Immature natural killer cell (primary cell): ENCODE measurements at regions not wholly inside any gene's neighbourhood (a gene's known extent, or its start where the extent isn't known, plus 50 kb on each side); places are given as distances from the start of the nearest gene placed in this dataset.
A peak's percentile ranks its signal among the peaks of the same experiment; 100 is the strongest.

Experiments
- DNase-seq, 3 donors: peaks; one replicate each; pipeline ENCODE4 v3.0.0; 2022; ENCODE audit warnings: mixed read lengths in 1 of 3
- H3K27ac Mint-ChIP-seq, 6 donors: one replicate each; pipeline ENCODE4 v1.8.0; 2020; ENCODE audit warnings: mixed read lengths in 6 of 6, mild to moderate bottlenecking in 5 of 6, inconsistent platforms in 4 of 6, moderate library complexity in 3 of 6
- H3K27me3 Mint-ChIP-seq, 3 donors: one replicate each; pipeline ENCODE4 v1.8.0; 2020 to 2021; ENCODE audit warnings: low read depth in 3 of 3, mild to moderate bottlenecking in 3 of 3, mixed read lengths in 3 of 3, moderate library complexity in 3 of 3, inconsistent platforms in 1 of 3
- H3K36me3 Mint-ChIP-seq, 3 donors: one replicate each; pipeline ENCODE4 v1.8.0; 2020; ENCODE audit warnings: mixed read lengths in 3 of 3, inconsistent platforms in 2 of 3, mild to moderate bottlenecking in 2 of 3
- H3K4me1 Mint-ChIP-seq, 2 donors: one replicate each; pipeline ENCODE4 v1.8.0; 2020; ENCODE audit warnings: inconsistent platforms in 2 of 2, mild to moderate bottlenecking in 2 of 2, mixed read lengths in 2 of 2, moderate library complexity in 1 of 2
- H3K4me3 Mint-ChIP-seq, 5 donors: one replicate each; pipeline ENCODE4 v1.8.0; 2020; ENCODE audit warnings: mild to moderate bottlenecking in 5 of 5, mixed read lengths in 5 of 5, inconsistent platforms in 3 of 5, moderate library complexity in 3 of 5
- H3K9me3 Mint-ChIP-seq, 6 donors: one replicate each; pipeline ENCODE4 v1.8.0; 2020; ENCODE audit warnings: mild to moderate bottlenecking in 6 of 6, mixed read lengths in 6 of 6, inconsistent platforms in 4 of 6, moderate library complexity in 3 of 6

- no peak overlapping the region for H3K27ac Mint-ChIP-seq
- peaks cover 0 to 5% (median 0%) of the 10 kb centered on the region in 6 donors for H3K9me3 Mint-ChIP-seq
- no peaks in the 10 kb centered on the region for H3K4me1 Mint-ChIP-seq
- H3K36me3 Mint-ChIP-seq, result no peaks in the 10 kb centered on the region
- no peak overlapping the region for H3K4me3 Mint-ChIP-seq
- peaks cover 0 to 3% (median 3%) of the 10 kb centered on the region in 3 donors for H3K27me3 Mint-ChIP-seq
- no peak for DNase-seq
Measured at GRCh38 chr18:73774811-73775509, 372.7 kb downstream of the FBXO15 start.

- peak in 2 of 3 donors; percentile 4 to 25 for DNase-seq
- H3K27ac Mint-ChIP-seq, result peak overlapping the region in 1 of 6 donors; percentile 44
- H3K9me3 Mint-ChIP-seq, result peaks cover 1 to 12% (median 6%) of the 10 kb centered on the region in 6 donors
- H3K36me3 Mint-ChIP-seq, result no peaks in the 10 kb centered on the region
- peaks cover 13 to 28% of the 10 kb centered on the region in 2 donors for H3K4me1 Mint-ChIP-seq
- peak overlapping the region in 2 of 5 donors; percentile 15 to 59 for H3K4me3 Mint-ChIP-seq
- peaks cover 1 to 11% (median 5%) of the 10 kb centered on the region in 3 donors for H3K27me3 Mint-ChIP-seq
Measured at GRCh38 chr18:73768043-73768442, 379.6 kb downstream of the FBXO15 start.

DNA sequence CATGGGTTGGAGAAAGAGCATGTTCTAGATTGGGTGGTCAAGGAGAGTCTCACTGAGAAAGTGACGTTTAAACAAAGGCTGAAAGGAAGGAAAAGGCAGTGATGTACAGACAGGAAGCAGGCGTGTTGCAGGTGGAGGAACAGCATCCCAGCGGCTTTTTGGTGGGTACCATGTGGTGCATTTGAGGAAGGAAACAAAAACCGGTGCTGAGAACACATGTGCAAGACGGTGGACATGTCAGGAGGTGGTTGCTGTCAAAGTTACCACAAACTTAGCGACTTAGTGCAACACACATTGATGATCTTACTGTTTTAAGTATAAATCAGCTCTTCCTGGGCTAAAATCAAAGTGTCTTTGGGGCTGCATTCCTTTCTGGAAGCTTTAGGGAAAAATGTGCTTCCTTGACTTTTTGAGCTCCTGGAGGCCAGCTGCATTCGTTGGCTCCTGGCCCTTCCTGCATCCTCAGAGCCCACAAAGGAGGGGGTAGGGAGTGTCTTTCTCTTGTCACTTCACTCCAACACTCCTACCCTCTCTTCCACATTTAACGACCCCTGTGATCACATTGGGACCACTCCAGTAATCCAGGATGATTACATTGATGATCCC is 380.6 kb downstream of the FBXO15 start:
- Mint-ChIP-seq H3K4me3 (peak overlapping the region in 2 of 5 donors; percentile 12 to 41), H3K4me1 (peaks cover 13 to 28% of the 10 kb centered on the region in 2 donors), H3K27ac (no peak overlapping the region), H3K9me3 (peaks cover 1 to 12% (median 6%) of the 10 kb centered on the region in 6 donors), H3K36me3 (no peaks in the 10 kb centered on the region), H3K27me3 (peaks cover 1 to 11% (median 5%) of the 10 kb centered on the region in 3 donors)
- peak; percentile 19 to 34 (median 22) for DNase-seq

DNA sequence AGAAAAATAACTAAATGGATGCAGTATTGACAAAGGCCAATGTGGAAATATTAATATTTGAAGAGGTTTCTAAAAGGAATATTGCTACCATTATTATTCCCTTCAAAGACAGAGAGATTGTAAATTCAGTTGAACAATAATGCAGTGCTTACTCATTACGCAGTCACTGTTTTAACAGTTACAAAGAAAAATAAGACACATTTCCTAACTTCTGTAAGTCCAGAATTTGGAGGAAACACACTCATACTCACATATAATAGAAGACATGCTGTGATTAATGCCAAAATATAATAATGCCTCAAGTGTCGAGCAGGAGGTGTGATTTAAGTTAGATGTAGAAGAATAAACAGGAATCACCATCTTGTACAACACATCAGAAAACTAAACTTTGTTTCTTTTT is 389.2 kb downstream of the FBXO15 start:
- H3K27ac Mint-ChIP-seq, result no peak overlapping the region
- peaks cover 0 to 13% (median 4%) of the 10 kb centered on the region in 6 donors for H3K9me3 Mint-ChIP-seq
- peaks cover 1 to 5% (median 3%) of the 10 kb centered on the region in 3 donors for H3K27me3 Mint-ChIP-seq
- H3K36me3 Mint-ChIP-seq, result no peaks in the 10 kb centered on the region
- no peak overlapping the region for H3K4me3 Mint-ChIP-seq
- H3K4me1 Mint-ChIP-seq, result no peaks in the 10 kb centered on the region
- no peak for DNase-seq

DNA sequence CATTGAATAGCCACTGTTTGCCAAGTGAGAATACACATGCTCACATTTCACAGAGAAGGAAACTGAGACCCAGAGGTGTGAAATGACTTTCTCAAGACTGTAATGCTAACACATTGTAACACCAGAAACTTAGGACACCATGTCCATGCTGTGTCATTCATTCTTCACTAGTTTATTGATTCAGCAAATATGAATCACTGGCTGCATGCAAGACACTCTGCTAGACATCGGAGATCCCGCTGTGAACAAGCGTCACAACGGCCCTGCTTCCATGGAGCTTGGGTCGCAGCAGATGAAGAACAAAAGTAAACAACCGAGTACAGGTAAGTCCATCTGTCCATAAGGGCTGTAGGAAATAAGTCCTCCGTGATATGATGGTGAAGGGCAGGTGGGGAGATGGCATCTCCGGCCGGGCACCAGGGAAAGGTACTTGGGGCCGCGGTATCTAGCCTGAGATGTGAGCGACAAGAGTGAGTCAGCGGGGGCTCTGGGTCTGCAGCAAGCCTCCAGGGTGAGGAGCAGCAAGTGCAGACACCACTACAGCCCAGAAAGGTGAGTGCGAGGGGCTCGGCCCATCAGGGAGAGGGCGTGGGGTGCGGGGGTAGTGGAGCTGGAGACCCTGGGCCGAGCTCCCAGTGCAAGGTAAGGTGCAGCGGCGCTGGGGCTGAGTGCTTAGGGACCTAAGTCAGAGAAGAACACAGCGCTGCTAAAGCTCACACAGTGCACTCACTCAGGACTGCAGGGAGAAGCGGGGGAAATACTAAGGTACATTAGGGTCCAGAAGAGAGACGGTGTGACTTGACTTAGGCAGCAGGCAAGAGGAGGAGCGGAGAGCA is 391.2 kb downstream of the FBXO15 start:
- Mint-ChIP-seq H3K9me3 (peaks cover 0 to 10% (median 3%) of the 10 kb centered on the region in 6 donors), H3K27ac (no peak overlapping the region), H3K36me3 (no peaks in the 10 kb centered on the region), H3K4me1 (no peaks in the 10 kb centered on the region), H3K4me3 (no peak overlapping the region), H3K27me3 (peaks cover 0 to 3% (median 3%) of the 10 kb centered on the region in 3 donors)
- no peak for DNase-seq

DNA sequence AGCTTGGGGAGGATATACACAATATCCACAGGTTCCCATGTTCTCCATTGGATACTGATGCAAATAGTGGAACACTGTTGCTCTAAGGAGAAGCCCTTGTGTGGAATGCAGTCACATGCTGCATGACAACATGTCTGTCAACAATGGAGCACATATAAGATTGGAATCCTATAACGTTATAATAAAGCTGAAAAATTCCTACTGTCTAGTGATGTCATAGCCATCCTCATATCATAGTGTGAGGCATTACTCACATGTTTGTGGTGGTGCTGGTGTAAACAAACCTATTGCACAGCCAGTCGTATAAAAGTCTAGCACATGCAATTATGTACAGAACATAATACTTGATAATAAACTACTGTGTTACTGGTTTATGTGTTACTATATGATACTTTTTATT is 394.7 kb downstream of the FBXO15 start:
- no peak overlapping the region for H3K4me3 Mint-ChIP-seq
- H3K36me3 Mint-ChIP-seq, result no peaks in the 10 kb centered on the region
- DNase-seq, result no peak
- no peaks in the 10 kb centered on the region for H3K4me1 Mint-ChIP-seq
- peaks cover 0 to 10% (median 3%) of the 10 kb centered on the region in 6 donors for H3K9me3 Mint-ChIP-seq
- H3K27ac Mint-ChIP-seq, result no peak overlapping the region
- peaks cover 0 to 3% (median 1%) of the 10 kb centered on the region in 3 donors for H3K27me3 Mint-ChIP-seq

DNA sequence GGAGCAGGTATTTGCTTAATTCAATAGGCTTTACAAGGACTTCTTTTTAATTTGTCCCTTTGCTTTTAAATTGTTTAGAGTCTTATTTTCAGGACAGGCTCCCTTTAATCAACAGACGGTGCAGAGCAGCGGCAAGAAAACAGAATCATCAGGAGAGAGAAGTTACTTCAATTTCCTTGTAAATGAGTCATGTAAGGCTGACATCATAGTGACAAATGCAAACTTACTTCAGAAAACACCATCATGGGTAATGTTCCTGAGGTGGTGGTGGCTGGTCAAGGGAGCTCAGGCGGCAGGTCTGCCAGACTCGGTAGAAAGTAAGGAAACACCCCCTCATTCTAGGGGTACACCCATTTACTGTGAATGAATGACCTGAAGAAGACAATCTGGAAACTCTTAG is 395.1 kb downstream of the FBXO15 start:
- Mint-ChIP-seq H3K4me1 (no peaks in the 10 kb centered on the region), H3K36me3 (no peaks in the 10 kb centered on the region), H3K9me3 (peaks cover 0 to 10% (median 3%) of the 10 kb centered on the region in 6 donors), H3K27me3 (peaks cover 0 to 3% (median 1%) of the 10 kb centered on the region in 3 donors), H3K27ac (no peak overlapping the region), H3K4me3 (no peak overlapping the region)
- no peak for DNase-seq

GRCh38 chr18:73750052-73750451 is 397.6 kb downstream of the FBXO15 start:
- Mint-ChIP-seq H3K27ac (no peak overlapping the region), H3K36me3 (no peaks in the 10 kb centered on the region), H3K4me1 (no peaks in the 10 kb centered on the region), H3K27me3 (no peaks in the 10 kb centered on the region), H3K4me3 (no peak overlapping the region), H3K9me3 (no peaks in the 10 kb centered on the region)
- DNase-seq, result no peak

DNA sequence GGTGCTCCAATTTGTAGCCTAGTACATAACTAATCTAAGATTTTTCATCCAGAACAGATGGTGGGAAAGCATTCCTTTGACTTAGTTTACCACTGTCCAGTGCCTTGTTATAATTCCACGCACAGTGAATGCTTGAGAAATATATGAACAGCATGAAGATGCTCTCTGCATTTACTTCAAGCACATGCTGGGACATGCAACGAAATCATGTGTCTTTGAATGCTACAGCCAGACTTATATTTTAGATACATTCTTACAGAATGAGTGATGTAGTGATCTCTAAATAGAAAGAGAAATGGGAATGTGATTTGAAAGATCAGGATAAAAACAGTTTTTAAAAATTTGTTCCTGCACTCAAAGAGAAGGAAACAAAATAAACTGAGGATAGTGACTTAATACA is 398.3 kb downstream of the FBXO15 start:
- H3K27me3 Mint-ChIP-seq, result no peaks in the 10 kb centered on the region
- H3K27ac Mint-ChIP-seq, result no peak overlapping the region
- DNase-seq, result no peak
- H3K4me3 Mint-ChIP-seq, result no peak overlapping the region
- H3K4me1 Mint-ChIP-seq, result no peaks in the 10 kb centered on the region
- no peaks in the 10 kb centered on the region for H3K36me3 Mint-ChIP-seq
- no peaks in the 10 kb centered on the region for H3K9me3 Mint-ChIP-seq

- H3K4me3 Mint-ChIP-seq, result no peak overlapping the region
- H3K36me3 Mint-ChIP-seq, result no peaks in the 10 kb centered on the region
- peaks cover 0 to 2% (median 0%) of the 10 kb centered on the region in 6 donors for H3K9me3 Mint-ChIP-seq
- H3K27me3 Mint-ChIP-seq, result no peaks in the 10 kb centered on the region
- H3K27ac Mint-ChIP-seq, result no peak overlapping the region
- H3K4me1 Mint-ChIP-seq, result no peaks in the 10 kb centered on the region
- no peak for DNase-seq
Measured at GRCh38 chr18:73748731-73749130, 398.9 kb downstream of the FBXO15 start.

DNA sequence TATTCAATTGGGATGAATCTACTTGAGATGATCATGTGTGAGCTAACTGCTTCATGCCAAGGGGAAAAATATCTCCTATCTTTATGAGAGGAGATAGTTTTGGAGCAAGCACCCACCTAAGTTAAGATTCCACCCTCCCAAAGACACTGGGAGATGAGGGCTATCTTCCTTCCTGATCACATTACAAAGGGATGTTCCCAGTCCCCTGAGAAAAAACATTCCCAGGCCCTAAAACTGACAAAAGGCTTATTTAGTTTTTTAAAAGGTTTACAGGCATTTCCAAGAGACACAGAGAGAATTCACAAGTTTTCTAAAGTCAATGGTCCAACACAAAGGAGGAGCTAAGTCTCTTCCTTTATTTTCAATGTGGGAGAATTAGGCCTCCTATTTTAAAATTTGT is 401.5 kb downstream of the FBXO15 start:
- no peak for DNase-seq
- Mint-ChIP-seq H3K4me3 (no peak overlapping the region), H3K36me3 (no peaks in the 10 kb centered on the region), H3K27me3 (peaks cover 0 to 2% (median 0%) of the 10 kb centered on the region in 3 donors), H3K27ac (no peak overlapping the region), H3K4me1 (no peaks in the 10 kb centered on the region), H3K9me3 (peaks cover 0 to 4% (median 2%) of the 10 kb centered on the region in 6 donors)

- DNase-seq, result no peak
- no peak overlapping the region for H3K27ac Mint-ChIP-seq
- no peak overlapping the region for H3K4me3 Mint-ChIP-seq
- no peaks in the 10 kb centered on the region for H3K36me3 Mint-ChIP-seq
- H3K9me3 Mint-ChIP-seq, result peaks cover 0 to 13% (median 7%) of the 10 kb centered on the region in 6 donors
- peaks cover 0 to 2% (median 0%) of the 10 kb centered on the region in 3 donors for H3K27me3 Mint-ChIP-seq
- no peaks in the 10 kb centered on the region for H3K4me1 Mint-ChIP-seq
Measured at GRCh38 chr18:73742957-73743356, 404.7 kb downstream of the FBXO15 start.

GRCh38 chr18:73741946-73742345 is 405.7 kb downstream of the FBXO15 start:
- no peaks in the 10 kb centered on the region for H3K4me1 Mint-ChIP-seq
- no peak overlapping the region for H3K4me3 Mint-ChIP-seq
- peaks cover 0 to 13% (median 7%) of the 10 kb centered on the region in 6 donors for H3K9me3 Mint-ChIP-seq
- H3K36me3 Mint-ChIP-seq, result no peaks in the 10 kb centered on the region
- no peak overlapping the region for H3K27ac Mint-ChIP-seq
- H3K27me3 Mint-ChIP-seq, result peaks cover 0 to 2% (median 0%) of the 10 kb centered on the region in 3 donors
- no peak for DNase-seq

GRCh38 chr18:73739098-73739497 is 408.5 kb downstream of the FBXO15 start:
- Mint-ChIP-seq H3K36me3 (no peaks in the 10 kb centered on the region), H3K4me3 (no peak overlapping the region), H3K9me3 (peaks cover 0 to 28% (median 8%) of the 10 kb centered on the region in 6 donors), H3K4me1 (no peaks in the 10 kb centered on the region), H3K27me3 (peaks cover 0 to 2% (median 0%) of the 10 kb centered on the region in 3 donors), H3K27ac (no peak overlapping the region)
- no peak for DNase-seq
